Peyer's patch (tissue), 4 donors: ENCODE measurements at regions not wholly inside any gene's neighbourhood (a gene's known extent, or its start where the extent isn't known, plus 50 kb on each side); places are given as distances from the start of the nearest gene placed in this dataset.
"Not testable (repeated sequence)": the region's sequence is repeated elsewhere in the genome, so short reads cannot be mapped to it uniquely, and the experiment has no call there.

Experiments used
- POLR2A ChIP-seq, 2 donors: fragments of 450-650 bp; IDR thresholded peaks; one replicate each; pipeline ENCODE4 v1.5.1; 2017; ENCODE audit warnings: antibody characterized with exemption in 2 of 2, mild to moderate bottlenecking in 2 of 2, moderate library complexity in 2 of 2
- TF ChIP-seq, protein P1 (sequence below), 6 experiments: fragments of 450-650 bp in 4 of 6; fragments of 200-600 bp in 2 of 6; sonication (generic) in 1 of 6; IDR thresholded peaks; one replicate each; pipeline ENCODE4 v1.5.1; 2017 to 2019; ENCODE audit warnings: antibody characterized with exemption in 6 of 6, mild to moderate bottlenecking in 3 of 6, moderate library complexity in 1 of 6

DNA sequence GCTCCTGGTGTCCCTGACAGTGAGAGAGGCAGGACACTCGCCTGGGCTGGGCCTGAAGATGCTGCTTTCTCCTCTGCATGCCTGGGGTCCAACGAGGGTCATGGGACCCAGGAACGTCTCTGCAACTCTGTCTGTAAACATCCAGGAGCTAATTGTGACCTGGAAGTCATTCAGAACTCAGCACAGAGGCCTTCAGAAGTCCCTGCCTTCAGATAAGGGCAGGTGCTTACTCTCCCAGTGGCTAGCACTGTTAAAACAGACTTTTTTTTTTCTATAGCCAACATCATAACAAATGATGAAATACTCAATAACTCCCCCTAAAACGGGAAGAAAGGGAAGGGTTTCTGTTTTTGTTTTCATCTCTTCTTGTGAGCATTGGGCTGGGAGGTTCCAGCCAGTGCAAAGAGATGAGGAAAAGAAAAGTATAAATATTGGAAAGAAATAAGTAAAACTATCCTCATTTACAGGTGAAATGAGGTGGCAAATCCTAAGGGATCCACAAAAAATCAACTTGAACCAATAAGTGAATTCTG lies 118.3 kb upstream of the FAM20C start:
- TF ChIP-seq, protein P1, sequence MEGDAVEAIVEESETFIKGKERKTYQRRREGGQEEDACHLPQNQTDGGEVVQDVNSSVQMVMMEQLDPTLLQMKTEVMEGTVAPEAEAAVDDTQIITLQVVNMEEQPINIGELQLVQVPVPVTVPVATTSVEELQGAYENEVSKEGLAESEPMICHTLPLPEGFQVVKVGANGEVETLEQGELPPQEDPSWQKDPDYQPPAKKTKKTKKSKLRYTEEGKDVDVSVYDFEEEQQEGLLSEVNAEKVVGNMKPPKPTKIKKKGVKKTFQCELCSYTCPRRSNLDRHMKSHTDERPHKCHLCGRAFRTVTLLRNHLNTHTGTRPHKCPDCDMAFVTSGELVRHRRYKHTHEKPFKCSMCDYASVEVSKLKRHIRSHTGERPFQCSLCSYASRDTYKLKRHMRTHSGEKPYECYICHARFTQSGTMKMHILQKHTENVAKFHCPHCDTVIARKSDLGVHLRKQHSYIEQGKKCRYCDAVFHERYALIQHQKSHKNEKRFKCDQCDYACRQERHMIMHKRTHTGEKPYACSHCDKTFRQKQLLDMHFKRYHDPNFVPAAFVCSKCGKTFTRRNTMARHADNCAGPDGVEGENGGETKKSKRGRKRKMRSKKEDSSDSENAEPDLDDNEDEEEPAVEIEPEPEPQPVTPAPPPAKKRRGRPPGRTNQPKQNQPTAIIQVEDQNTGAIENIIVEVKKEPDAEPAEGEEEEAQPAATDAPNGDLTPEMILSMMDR (IDR thresholded peaks at IDR 0.05): not testable (repeated sequence)
- not testable (repeated sequence) for TF ChIP-seq POLR2A (IDR thresholded peaks at IDR 0.05)
